NCI-H2227 (cell line): ENCODE measurements at regions not wholly inside any gene's neighbourhood (a gene's known extent, or its start where the extent isn't known, plus 50 kb on each side); places are given as distances from the start of the nearest gene placed in this dataset.

ENCODE experiments used
- DNase-seq: peaks from one replicate; lab custom pipeline; 2025; ENCODE audit not compliant: unreplicated experiment; lab: John Stamatoyannopoulos, UW

GRCh38 chr1:5435414-5435813 is 556.8 kb downstream of the NPHP4 start:
- DNase-seq: no peak

DNA sequence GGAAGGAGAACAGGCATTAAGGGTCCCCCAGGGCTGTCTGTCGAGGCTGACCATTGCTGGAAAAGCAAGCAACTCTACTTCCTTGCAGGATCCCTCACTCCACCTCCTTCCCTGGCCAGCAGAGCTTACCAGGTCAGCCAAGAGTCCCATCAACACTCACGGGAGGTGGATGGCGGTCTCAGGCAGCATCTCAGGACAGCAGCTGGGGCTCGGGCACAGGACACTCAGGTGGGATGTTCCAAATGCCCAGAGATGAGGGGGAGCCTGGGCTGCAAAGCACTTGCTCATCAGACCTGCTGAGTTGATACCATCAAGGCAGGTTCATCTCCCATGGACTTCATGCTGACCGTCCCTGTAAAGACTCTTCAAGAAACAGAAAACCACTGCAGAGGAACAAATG is 559.8 kb downstream of the NPHP4 start:
- DNase-seq: no peak

DNA sequence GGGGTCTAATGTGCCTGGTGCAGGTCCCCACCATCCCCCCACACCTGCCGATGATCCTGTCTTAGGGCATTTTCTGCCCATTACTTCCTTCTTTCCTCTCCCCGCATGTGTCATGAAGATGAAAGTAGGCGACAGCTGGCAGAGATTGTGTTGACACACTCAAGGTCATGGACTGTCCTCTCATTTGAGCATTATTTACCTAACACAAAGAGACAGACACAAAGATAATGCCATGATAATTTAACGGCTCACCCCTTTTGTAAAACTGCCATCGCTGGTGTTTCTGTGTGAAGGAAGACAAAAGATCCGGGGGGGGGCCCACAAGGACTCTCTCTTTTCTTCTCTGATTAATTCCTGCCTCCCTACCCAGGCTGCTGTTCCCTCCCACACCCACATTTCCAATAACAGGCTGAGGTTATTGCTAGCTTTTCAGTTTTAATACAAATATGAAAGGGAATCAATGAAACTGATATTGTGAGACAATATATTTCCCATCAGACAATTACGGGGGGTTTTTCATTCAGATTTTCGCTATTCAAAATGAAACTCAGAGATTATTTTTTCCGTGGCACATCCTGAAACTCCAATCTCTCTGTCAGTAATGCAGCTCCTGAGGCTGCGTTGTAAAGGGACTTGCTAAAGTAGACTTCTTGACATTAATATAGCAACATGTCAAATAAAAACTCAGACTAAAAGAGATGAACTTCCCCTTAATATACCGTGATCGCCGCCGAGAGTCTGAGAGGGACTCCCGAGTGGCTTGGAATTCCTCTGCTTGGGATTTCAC is 561.1 kb downstream of the NPHP4 start:
- peak; percentile 52 for DNase-seq

GRCh38 chr1:5430136-5430535 is 562.1 kb downstream of the NPHP4 start:
- no peak for DNase-seq

- no peak for DNase-seq
Observed at GRCh38 chr1:5428351-5428750, 563.9 kb downstream of the NPHP4 start.

GRCh38 chr1:5427026-5427613 is 565.1 kb downstream of the NPHP4 start:
- no peak for DNase-seq

DNA sequence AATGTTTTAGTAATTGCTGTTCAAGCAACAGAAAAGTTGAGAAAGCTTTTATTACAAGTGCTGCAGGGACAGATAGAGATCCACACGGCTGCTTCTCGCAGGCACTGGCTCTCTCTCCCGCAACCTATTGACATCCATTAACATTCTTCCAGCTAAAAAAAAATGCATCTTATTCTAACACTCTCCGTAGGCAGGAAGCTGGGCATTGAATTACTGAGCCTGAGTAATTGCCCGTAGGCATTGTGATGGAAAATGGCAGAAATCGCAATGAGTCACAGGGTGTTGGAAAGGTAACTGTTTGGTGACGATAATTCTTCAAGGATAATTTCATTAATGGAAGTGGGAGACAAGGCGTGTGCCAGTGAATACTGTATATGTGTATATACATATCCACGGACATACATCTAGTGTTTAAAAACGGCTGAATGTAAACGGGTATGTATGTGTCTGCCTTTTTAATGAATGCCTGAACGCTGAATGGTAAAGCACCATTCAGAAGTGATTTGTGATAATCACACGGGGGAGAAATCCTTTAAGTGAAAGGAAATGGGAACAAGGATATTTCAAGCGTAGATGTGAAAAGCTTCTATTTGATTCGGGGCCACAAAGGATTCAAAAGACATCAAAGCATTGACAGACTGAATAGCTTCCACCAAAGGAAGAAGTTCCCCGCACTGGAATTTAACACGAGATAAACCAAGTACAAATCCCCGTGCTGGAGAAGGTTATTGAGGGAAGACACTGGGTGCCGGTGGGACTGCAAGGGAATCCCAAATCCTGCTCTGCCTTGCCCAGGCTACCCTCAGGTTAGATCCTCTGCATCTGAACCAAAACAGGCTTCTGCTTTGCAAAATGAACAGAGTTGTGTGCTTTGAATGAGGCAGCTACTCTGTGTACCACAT is 567.2 kb downstream of the NPHP4 start:
- no peak for DNase-seq

DNA sequence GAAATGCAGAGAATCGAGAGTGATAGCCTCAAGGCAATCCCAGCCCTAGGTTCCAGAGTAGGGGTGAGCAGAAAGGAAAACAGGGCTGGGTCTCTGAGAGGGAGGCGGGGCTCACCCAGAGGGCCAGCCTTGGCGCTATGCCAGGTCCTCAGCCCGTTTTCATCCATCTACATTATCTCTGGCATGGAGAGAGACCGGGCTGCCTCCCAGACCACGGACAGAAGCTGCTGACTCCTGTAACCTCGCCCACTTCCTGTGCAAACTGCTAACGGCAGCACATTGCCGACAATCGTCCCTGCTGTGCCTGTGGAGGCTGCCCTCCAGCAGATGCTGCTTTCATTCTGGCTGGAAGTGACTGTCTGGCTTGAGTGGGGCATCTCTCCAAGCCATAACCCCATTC is 569.1 kb downstream of the NPHP4 start:
- peak; percentile 37 for DNase-seq

DNA sequence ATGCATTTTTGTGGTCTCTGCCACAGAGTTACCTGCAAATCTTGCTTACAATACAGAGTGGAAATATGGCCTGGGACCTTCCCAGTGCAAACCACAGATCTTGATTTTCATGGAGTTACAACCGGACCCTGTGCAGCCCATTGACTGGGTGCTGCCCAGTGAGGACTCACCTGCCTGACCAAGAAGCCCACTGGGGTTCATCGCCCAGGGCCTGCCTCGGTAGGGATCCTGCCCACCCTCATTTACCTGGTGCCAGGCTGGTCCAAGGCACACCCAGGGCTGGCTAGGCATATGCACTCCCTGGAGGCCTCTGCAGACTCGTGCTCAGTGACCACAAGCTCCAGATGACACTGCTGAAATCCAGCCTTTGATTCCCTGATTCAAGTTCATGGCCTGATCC is 572.7 kb downstream of the NPHP4 start:
- DNase-seq: no peak

DNA sequence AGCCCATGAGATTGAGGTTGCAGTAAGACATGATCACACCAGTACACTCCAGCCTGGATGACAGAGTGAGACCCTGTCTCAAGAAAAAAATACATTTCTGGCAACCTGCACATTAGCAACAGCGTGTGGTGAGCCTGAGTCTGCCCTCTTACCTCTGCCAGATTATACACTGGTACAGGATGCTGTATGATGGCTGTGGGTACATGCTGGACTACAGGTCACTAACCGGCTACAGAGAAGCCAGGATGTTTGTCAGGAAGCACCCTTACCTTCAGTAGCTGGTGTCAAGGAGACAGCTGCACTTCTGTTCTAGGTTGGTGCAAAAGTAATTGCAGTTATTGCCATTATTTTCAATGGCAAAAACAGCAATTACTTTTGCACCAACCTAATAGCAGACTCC is 575.7 kb downstream of the NPHP4 start:
- no peak for DNase-seq

DNA sequence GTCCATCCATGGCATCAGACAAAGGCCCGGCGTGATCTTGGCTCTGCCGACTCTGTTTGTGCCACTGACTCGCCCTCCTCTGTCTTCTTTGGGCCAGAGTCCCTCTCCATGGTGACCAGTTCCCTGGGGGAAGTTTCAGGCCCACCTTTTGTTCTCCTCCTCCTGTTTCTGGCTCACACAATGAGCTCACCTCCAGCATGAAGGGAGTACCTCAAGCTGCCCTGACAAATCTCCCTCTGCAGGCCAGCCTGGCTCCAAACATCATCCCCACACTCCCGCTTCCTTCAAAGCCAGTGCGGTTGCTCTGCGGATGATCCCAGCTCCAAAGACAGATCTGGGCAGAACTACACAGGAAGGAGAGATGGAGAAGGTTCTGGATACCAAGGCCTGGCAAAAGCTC is 576.6 kb downstream of the NPHP4 start:
- DNase-seq: no peak

GRCh38 chr1:5410652-5411051 is 581.6 kb downstream of the NPHP4 start:
- no peak for DNase-seq

- DNase-seq: no peak
Observed at GRCh38 chr1:5408401-5408800, 583.8 kb downstream of the NPHP4 start.

DNA sequence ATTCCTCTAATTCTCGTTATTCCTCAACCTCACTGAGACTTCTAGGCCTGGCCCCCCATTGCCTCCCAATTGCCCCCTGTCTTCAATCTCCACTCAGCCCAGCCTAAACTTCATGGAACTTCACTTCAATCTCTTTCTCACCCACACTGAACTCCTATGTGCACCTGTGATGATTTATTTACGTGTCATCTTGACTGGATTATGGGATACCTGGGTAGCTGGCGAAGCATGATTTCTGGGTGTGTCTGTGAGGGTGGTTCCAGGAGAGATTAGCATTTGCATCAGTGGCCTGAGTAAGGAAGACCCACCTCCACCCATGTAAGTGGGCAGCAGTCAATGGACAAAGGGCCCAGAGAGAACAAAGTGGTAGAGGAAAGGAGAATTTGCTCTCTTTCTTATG is 587.0 kb downstream of the NPHP4 start:
- no peak for DNase-seq

- DNase-seq: no peak
Observed at GRCh38 chr1:5404412-5405203, 587.6 kb downstream of the NPHP4 start.

DNA sequence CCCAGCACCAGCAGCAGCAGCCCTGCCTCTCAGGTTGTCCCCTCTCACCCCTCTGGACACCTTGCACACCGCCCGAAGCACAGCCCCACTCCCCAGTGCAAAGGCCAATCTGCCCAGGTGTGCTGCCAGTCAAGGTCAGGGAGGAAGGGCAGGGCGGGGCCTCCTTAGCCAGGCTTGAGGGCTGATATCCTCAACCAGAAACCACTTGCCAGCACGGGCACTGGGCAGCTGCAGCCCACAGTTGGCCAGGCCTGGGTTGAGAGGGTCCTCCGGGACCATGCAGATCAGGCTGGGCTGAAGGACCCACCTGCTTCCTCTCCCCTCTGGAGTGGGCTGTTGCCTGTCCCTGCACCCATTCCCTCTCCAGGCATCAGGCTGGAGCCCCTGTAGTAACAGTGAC is 588.3 kb downstream of the NPHP4 start:
- DNase-seq: no peak

- DNase-seq: no peak
Observed at GRCh38 chr1:5402618-5403017, 589.6 kb downstream of the NPHP4 start.

DNA sequence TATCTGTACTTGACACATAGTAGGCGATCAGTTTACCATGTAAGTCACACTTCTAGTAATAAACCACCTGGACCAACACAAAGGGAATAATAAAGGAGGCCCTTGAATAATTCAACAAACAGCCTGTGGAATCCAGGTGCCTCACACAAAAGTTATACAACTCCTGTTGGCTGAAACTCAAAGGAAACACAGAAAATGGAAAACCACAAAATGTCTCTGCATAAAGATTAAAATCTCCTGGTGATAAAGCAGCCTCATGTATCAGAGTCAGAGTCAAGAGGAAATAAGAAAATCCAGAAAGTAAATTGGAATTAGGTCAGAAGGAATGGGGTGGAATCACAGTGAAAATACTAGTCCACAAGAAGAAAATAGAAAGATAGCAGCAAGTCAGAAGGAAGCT is 592.5 kb downstream of the NPHP4 start:
- no peak for DNase-seq

DNA sequence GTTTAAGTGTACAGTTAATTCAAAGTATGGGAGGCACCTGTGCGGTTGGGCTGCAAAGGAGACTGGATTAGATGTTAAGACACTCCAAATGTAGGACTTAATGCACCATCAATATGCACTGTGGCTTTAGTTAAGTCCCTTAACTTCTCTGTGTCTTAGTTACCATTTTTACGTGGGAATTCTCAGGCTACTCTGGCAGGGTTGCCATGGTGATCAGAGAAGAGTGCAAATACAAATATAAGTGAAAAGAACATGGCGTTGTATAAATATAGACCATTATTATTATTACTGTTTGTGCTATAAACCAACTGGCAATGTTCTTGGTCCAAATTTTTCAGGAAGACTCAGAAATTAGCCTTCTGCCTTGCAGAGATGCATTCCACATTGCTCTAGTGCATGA is 595.6 kb downstream of the NPHP4 start:
- DNase-seq: no peak

DNA sequence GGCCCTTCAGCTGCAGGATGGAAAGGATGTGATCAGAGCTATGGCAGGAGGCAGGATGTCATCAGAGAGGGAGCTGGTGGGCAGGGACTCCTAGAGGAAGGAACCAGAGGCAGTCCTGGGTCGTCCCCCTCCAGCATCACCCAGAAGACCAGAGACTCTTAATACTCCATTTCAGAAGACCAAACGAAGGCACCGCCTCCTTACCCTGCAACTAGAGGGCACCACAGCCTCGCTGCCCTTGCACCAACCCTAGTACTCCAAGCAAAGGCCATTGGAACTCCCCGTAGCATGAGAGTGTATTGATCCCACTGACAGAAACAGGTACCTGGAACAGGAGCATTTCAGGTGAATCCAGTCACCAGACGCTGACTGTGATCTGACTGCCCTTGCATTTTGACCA is 598.1 kb downstream of the NPHP4 start:
- no peak for DNase-seq

GRCh38 chr1:5393603-5394002 is 598.6 kb downstream of the NPHP4 start:
- no peak for DNase-seq
